Small intestine (tissue), 7 donors: ENCODE measurements at regions not wholly inside any gene's neighbourhood (a gene's known extent, or its start where the extent isn't known, plus 50 kb on each side); places are given as distances from the start of the nearest gene placed in this dataset.

Source experiments
- DNase-seq, 2 donors: peaks; one replicate each; pipeline versions ENCODE4 v3.0.0 to v3.0.0-alpha.2; 2013
- FAIRE-seq: peaks from 2 replicates; lab custom pipeline; 2012; peaks lifted over from hg19 to GRCh38; lab: Jason Lieb, UNC
- H3K27ac ChIP-seq, 3 donors: one replicate each; pipeline ENCODE4 v1.5.1; 2013; ENCODE audit warnings: low read length in 2 of 3, mild to moderate bottlenecking in 2 of 3, control low read depth in 1 of 3, inconsistent platforms in 1 of 3, low read depth in 1 of 3, moderate library complexity in 1 of 3
- H3K27me3 ChIP-seq, 3 donors: one replicate each; pipeline ENCODE4 v1.6.1; 2013; ENCODE audit warnings: low read length in 3 of 3, inconsistent platforms in 1 of 3; ENCODE audit not compliant: control insufficient read depth in 3 of 3, insufficient read depth in 3 of 3
- H3K36me3 ChIP-seq, 3 donors: one replicate each; pipeline ENCODE4 v1.6.1; 2013; ENCODE audit warnings: low read length in 3 of 3, inconsistent platforms in 1 of 3, low read depth in 1 of 3, mild to moderate bottlenecking in 1 of 3, moderate library complexity in 1 of 3; ENCODE audit not compliant: control insufficient read depth in 3 of 3, insufficient read depth in 2 of 3
- H3K4me1 ChIP-seq, 3 donors: one replicate each; pipeline ENCODE4 v1.6.1; 2013; ENCODE audit warnings: low read length in 2 of 3, inconsistent platforms in 1 of 3, low read depth in 1 of 3, mild to moderate bottlenecking in 1 of 3, moderate library complexity in 1 of 3; ENCODE audit not compliant: control insufficient read depth in 3 of 3, insufficient read depth in 2 of 3
- H3K4me3 ChIP-seq, 3 donors: one replicate each; pipeline ENCODE4 v1.5.1; 2013; ENCODE audit warnings: low read length in 3 of 3, control low read depth in 1 of 3, inconsistent platforms in 1 of 3, low read depth in 1 of 3, mild to moderate bottlenecking in 1 of 3, moderate library complexity in 1 of 3
- H3K9me3 ChIP-seq, 2 donors: one replicate each; pipeline ENCODE4 v1.6.1; 2013; ENCODE audit warnings: low read depth in 1 of 2, low read length in 1 of 2; ENCODE audit not compliant: control insufficient read depth in 2 of 2, insufficient read depth in 1 of 2
- WGBS, 3 donors: extraction: QIAGEN DNeasy Blood & Tissue Kit; methylation state at CpG; one replicate each; pipeline ENCODE4 v1.1.7; 2013; 5-methylcytosine and 5-hydroxymethylcytosine counted together
- donor health status: healthy with polysubstance abuse.
- donor health status: control.
- donor health status: control.
- donor health status: Bipolar disorder and iron deficiency.
- donor health status: healthy.

DNA sequence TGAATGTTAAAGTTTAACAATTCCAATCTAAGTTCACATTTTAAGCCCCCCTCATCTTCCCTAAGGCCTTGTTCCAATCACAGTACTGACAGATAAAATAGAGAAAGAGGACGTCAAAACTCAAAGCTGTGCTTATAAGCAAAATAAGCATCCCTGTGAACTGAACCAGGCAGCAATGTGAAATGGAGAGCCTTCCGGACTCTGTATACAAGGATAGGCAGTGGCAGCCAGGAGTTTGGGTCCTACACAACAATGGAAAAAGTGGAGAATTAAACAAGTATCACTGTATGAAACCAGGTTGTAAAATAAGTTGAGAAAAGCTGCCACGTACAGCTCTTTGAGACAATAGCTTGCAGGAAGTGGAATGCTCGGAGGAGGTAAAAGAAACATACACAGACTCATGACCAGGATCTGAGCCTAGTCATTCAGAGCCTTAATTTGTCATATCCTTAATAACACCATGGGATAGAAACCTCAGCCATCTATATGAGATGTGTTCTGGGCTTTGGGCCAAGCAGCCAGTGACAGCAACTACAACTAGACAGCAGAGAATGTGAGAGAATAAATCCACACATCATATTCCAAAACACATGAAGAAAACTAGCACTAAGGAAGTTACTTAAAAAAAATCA is 55.2 kb upstream of the PALMD start:
- Histone ChIP-seq H3K9me3 (no peaks in the 10 kb centered on the region), H3K27me3 (no peaks in the 10 kb centered on the region), H3K4me3 (no peak overlapping the region), H3K4me1 (no peaks in the 10 kb centered on the region), H3K36me3 (no peaks in the 10 kb centered on the region), H3K27ac (no peak overlapping the region)
- no peak for FAIRE-seq
- WGBS, 3 donors = 52 to 76% (median 65%) methylated on average over 4 of the region's 4 CpGs
- no peak for DNase-seq

DNA sequence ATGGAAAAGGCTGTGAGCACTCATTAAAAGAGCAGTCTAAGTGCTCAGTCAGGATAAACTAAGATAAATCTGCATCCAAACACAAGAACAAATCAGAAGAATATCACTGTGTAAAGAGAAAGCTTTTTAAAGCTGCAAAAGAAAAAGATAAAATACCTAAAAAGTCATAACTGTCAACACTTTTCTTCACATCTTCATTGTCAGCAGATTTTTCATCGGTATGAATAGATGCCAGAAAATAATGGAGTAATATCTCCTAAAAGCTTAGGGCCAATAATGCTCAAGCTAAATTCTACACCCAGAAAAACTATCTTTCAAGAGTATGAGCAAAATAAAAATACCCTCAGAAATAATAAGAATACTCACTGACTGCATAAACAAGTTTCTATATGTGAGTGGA is 54.0 kb upstream of the PALMD start:
- WGBS, 3 donors = 81 to 88% (median 85%) methylated on average over 1 of the region's 1 CpG
- no peaks in the 10 kb centered on the region for H3K4me1 ChIP-seq
- no peak overlapping the region for H3K27ac ChIP-seq

DNA sequence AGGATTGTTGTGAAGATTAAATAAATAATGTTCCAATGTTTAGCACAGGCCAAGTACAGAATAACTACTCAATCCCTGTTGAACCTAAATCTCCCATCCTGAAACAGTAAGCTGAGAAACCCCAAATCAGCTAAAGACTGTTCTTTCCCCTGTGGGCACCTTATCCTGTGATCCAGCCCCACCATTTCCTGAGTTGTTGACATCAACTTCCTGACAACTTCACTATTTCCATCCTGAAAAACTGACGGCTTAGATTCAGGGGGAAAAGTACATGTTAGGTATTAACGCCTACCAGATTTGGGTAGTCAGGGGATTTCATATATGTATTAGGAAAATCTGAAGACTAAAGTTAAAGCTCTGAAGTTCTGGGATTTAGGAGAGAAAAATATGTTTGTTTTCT is 51.7 kb upstream of the PALMD start:
- no peak for DNase-seq
- Histone ChIP-seq H3K27ac (no peak overlapping the region), H3K27me3 (no peaks in the 10 kb centered on the region), H3K4me1 (no peaks in the 10 kb centered on the region), H3K36me3 (no peaks in the 10 kb centered on the region), H3K9me3 (no peaks in the 10 kb centered on the region), H3K4me3 (no peak overlapping the region)
- WGBS, 3 donors = 54 to 66% (median 64%) methylated on average over 2 of the region's 2 CpGs
- no peak for FAIRE-seq

More for the DNA sequence above, 54.0 kb upstream of the PALMD start:
- H3K36me3 ChIP-seq = no peaks in the 10 kb centered on the region
- no peak for DNase-seq
- no peak for FAIRE-seq
- no peaks in the 10 kb centered on the region for H3K9me3 ChIP-seq
- no peaks in the 10 kb centered on the region for H3K27me3 ChIP-seq
- H3K4me3 ChIP-seq = no peak overlapping the region

DNA sequence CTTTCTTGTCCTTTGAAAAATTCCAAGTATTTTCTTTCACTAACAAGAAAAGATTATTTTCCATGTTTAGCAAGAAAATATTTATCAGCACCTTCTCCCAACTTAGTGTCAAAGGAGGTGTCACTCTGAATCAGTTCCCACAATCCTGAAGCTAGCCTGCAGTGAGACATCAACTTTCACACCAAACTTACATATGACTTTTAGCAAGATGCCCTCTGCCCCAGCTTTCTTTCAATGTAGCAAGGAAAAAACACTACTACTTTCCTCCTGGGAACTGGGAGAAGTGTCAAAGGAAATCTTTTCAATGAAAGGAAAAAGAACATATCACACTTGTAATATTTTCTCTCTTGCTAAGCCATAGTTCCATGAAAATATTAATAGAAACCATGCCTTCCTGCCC is 50.9 kb upstream of the PALMD start:
- Histone ChIP-seq H3K27me3 (no peaks in the 10 kb centered on the region), H3K9me3 (no peaks in the 10 kb centered on the region), H3K4me3 (no peak overlapping the region), H3K4me1 (no peaks in the 10 kb centered on the region), H3K27ac (no peak overlapping the region), H3K36me3 (no peaks in the 10 kb centered on the region)
- FAIRE-seq (no peak), DNase-seq (no peak)

DNA sequence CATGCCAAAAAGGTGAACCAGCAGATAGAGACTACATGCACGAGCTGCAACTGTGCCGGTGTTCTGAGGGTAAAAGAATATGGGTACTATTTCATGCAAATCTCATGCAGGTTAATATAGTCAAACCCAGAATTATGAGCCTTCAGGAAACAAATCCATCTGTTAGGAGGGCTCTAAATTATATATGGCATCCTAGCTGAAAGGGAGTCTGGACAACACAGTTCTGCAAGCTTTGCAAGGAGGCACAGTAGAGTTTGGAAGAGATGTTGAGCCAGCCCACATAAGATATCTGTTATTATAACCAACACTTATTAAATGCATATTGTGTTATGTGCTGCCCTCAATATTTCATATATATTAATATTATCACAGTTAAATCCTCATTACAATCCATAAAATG is 50.5 kb upstream of the PALMD start:
- H3K4me1 ChIP-seq = no peaks in the 10 kb centered on the region
- no peak overlapping the region for H3K4me3 ChIP-seq
- FAIRE-seq (no peak), DNase-seq (no peak)
- no peaks in the 10 kb centered on the region for H3K9me3 ChIP-seq
- 35 to 68% (median 39%) methylated on average over 2 of the region's 2 CpGs for WGBS, 3 donors
- H3K27me3 ChIP-seq = no peaks in the 10 kb centered on the region
- H3K36me3 ChIP-seq = no peaks in the 10 kb centered on the region
- no peak overlapping the region for H3K27ac ChIP-seq
